ENCODE measurements at regions not wholly inside any gene's neighbourhood (a gene's known extent, or its start where the extent isn't known, plus 50 kb on each side); places are given as distances from the start of the nearest gene placed in this dataset.

- no peak for DNase-seq (ENCODE audit: low read depth in 4 of 6, low spot score in 6 of 6)
- H3K27me3 ChIP-seq (ENCODE audit: control insufficient read depth, insufficient read depth, low read length), result no peaks in the 10 kb centered on the region
- H3K4me1 ChIP-seq (ENCODE audit: control insufficient read depth, insufficient read depth, low read length), result no peaks in the 10 kb centered on the region
- no peak overlapping the region for H3K27ac ChIP-seq (ENCODE audit: low read depth, low read length)
- WGBS (ENCODE audit: insufficient coverage), result no CpG with 5 or more reads among the region's 6 CpGs
- H3K9me3 ChIP-seq (ENCODE audit: control insufficient read depth, insufficient read depth, low read length), result no peaks in the 10 kb centered on the region
- H3K4me3 ChIP-seq (ENCODE audit: low read depth, low read length), result no peak overlapping the region
- H3K36me3 ChIP-seq (ENCODE audit: control insufficient read depth, insufficient read depth, low read length), result no peaks in the 10 kb centered on the region
Observed at GRCh38 chr10:60652628-60653027, 125.7 kb upstream of the CDK1 start.

- Histone ChIP-seq H3K27ac (ENCODE audit: low read depth, low read length) (no peak overlapping the region), H3K9me3 (ENCODE audit: control insufficient read depth, insufficient read depth, low read length) (no peaks in the 10 kb centered on the region), H3K36me3 (ENCODE audit: control insufficient read depth, insufficient read depth, low read length) (no peaks in the 10 kb centered on the region), H3K27me3 (ENCODE audit: control insufficient read depth, insufficient read depth, low read length) (no peaks in the 10 kb centered on the region), H3K4me1 (ENCODE audit: control insufficient read depth, insufficient read depth, low read length) (no peaks in the 10 kb centered on the region), H3K4me3 (ENCODE audit: low read depth, low read length) (no peak overlapping the region)
- DNase-seq (ENCODE audit: low read depth in 4 of 6, low spot score in 6 of 6), result no peak
Observed at GRCh38 chr10:60650378-60650800, 127.9 kb upstream of the CDK1 start.

GRCh38 chr10:60649485-60650377 lies 128.5 kb upstream of the CDK1 start:
- Histone ChIP-seq H3K27ac (ENCODE audit: low read depth, low read length) (no peak overlapping the region), H3K4me3 (ENCODE audit: low read depth, low read length) (no peak overlapping the region), H3K36me3 (ENCODE audit: control insufficient read depth, insufficient read depth, low read length) (no peaks in the 10 kb centered on the region), H3K4me1 (ENCODE audit: control insufficient read depth, insufficient read depth, low read length) (no peaks in the 10 kb centered on the region), H3K27me3 (ENCODE audit: control insufficient read depth, insufficient read depth, low read length) (no peaks in the 10 kb centered on the region), H3K9me3 (ENCODE audit: control insufficient read depth, insufficient read depth, low read length) (no peaks in the 10 kb centered on the region)
- no peak for DNase-seq (ENCODE audit: low read depth in 4 of 6, low spot score in 6 of 6)
- WGBS (ENCODE audit: insufficient coverage), result 50% methylated on average over 2 of the region's 4 CpGs

DNA sequence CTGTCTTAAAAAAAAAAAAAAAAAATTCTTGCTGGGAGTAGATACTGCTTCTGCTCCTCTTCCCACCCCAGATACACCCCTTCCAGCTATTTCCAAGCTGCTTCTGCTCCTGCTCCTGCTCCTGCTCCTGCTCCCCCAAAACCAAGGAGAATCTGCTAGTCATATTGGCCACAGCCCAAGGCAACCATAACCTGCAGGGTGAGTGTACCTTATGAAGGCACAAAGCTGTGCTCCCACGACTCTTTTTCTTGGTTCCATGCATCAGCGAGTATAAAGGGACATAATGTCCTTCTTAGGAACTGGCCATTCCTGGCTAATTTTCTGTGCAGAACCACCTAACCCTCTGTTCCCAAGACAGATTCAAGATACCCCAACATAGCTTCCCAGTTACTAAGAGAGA lies 129.5 kb upstream of the CDK1 start:
- Histone ChIP-seq H3K36me3 (ENCODE audit: control insufficient read depth, insufficient read depth, low read length) (no peaks in the 10 kb centered on the region), H3K4me1 (ENCODE audit: control insufficient read depth, insufficient read depth, low read length) (no peaks in the 10 kb centered on the region), H3K4me3 (ENCODE audit: low read depth, low read length) (no peak overlapping the region), H3K27ac (ENCODE audit: low read depth, low read length) (no peak overlapping the region), H3K9me3 (ENCODE audit: control insufficient read depth, insufficient read depth, low read length) (no peaks in the 10 kb centered on the region), H3K27me3 (ENCODE audit: control insufficient read depth, insufficient read depth, low read length) (no peaks in the 10 kb centered on the region)
- WGBS (ENCODE audit: insufficient coverage), result 86% methylated on average over 2 of the region's 2 CpGs
- DNase-seq (ENCODE audit: low read depth in 4 of 6, low spot score in 6 of 6), result no peak

DNA sequence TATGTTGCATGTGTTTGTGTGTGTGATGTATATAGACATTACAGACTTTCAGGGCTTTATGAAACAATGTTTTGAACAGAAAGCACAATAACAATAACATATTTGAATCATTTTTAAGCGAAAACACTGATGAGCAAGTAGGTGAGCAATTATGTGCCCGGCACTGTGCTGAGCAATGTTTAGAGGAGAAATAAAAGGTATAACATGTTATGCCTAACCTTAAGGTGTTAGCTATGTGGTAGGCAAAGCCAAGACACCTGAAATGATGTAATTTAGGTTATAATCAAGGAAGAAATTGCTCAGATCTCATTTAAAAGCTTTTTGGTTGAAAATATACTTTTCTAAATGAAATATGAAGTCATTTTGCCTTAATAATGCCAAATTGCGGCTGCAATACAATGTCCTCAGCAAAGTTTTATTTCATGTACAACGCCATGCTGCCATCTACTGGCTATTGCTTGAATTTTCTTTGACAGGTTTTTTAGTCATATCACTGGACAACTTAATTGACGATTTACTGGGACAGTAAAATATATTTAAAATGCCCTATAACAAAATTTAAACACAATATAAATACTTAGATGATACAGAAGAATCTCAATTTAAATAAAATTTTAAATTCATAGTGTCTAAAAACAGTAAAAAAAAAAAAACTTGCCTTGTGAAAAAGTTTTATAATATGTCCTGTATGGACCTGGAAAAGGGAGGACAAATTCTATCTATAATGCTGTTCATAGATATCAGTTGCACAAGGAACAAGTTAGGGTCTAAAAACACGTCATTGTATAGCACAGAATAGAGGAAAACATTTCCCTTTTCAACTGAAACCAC lies 131.1 kb upstream of the CDK1 start:
- Histone ChIP-seq H3K27ac (ENCODE audit: low read depth, low read length) (no peak overlapping the region), H3K4me3 (ENCODE audit: low read depth, low read length) (no peak overlapping the region), H3K9me3 (ENCODE audit: control insufficient read depth, insufficient read depth, low read length) (no peaks in the 10 kb centered on the region), H3K27me3 (ENCODE audit: control insufficient read depth, insufficient read depth, low read length) (no peaks in the 10 kb centered on the region), H3K4me1 (ENCODE audit: control insufficient read depth, insufficient read depth, low read length) (no peaks in the 10 kb centered on the region), H3K36me3 (ENCODE audit: control insufficient read depth, insufficient read depth, low read length) (no peaks in the 10 kb centered on the region)
- DNase-seq (ENCODE audit: low read depth in 4 of 6, low spot score in 6 of 6), result peak in 5 of 6 donors; percentile 61 to 94 (median 70)
- no CpG with 5 or more reads among the region's 6 CpGs for WGBS (ENCODE audit: insufficient coverage)

GRCh38 chr10:60645980-60646379 lies 132.3 kb upstream of the CDK1 start:
- Histone ChIP-seq H3K4me3 (ENCODE audit: low read depth, low read length) (no peak overlapping the region), H3K4me1 (ENCODE audit: control insufficient read depth, insufficient read depth, low read length) (no peaks in the 10 kb centered on the region), H3K36me3 (ENCODE audit: control insufficient read depth, insufficient read depth, low read length) (no peaks in the 10 kb centered on the region), H3K9me3 (ENCODE audit: control insufficient read depth, insufficient read depth, low read length) (no peaks in the 10 kb centered on the region), H3K27ac (ENCODE audit: low read depth, low read length) (no peak overlapping the region), H3K27me3 (ENCODE audit: control insufficient read depth, insufficient read depth, low read length) (no peaks in the 10 kb centered on the region)
- 87% methylated on average over 2 of the region's 2 CpGs for WGBS (ENCODE audit: insufficient coverage)
- no peak for DNase-seq (ENCODE audit: low read depth in 4 of 6, low spot score in 6 of 6)

- no peaks in the 10 kb centered on the region for H3K27me3 ChIP-seq (ENCODE audit: control insufficient read depth, insufficient read depth, low read length)
- WGBS (ENCODE audit: insufficient coverage), result no CpG with 5 or more reads among the region's 4 CpGs
- DNase-seq (ENCODE audit: low read depth in 4 of 6, low spot score in 6 of 6), result peak in 1 of 6 donors; percentile 29
Observed at GRCh38 chr10:60644436-60645130, 133.7 kb upstream of the CDK1 start.

DNA sequence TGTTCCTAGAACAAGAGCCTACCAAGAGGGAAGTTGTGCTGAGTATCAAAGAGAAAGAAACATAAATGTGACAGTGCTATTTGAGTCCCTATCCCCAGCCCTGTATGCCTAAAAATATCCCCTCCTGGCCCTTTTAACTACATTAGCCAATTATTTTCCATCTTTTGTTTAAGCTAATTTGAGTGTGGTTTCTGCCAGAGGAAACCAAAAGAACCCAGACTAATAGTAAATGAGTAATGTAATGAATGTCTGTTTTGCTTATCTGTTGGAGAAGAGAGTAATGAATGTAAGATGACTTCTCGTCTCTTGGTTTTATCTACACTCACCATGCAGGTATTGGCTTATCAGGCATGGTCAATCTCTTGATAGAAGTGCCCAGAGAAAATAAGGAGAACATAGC lies 134.4 kb upstream of the CDK1 start:
- no peak for DNase-seq (ENCODE audit: low read depth in 4 of 6, low spot score in 6 of 6)
- Histone ChIP-seq H3K4me1 (ENCODE audit: control insufficient read depth, insufficient read depth, low read length) (no peaks in the 10 kb centered on the region), H3K4me3 (ENCODE audit: low read depth, low read length) (no peak overlapping the region), H3K27ac (ENCODE audit: low read depth, low read length) (no peak overlapping the region), H3K9me3 (ENCODE audit: control insufficient read depth, insufficient read depth, low read length) (no peaks in the 10 kb centered on the region), H3K27me3 (ENCODE audit: control insufficient read depth, insufficient read depth, low read length) (no peaks in the 10 kb centered on the region), H3K36me3 (ENCODE audit: control insufficient read depth, insufficient read depth, low read length) (no peaks in the 10 kb centered on the region)
- WGBS (ENCODE audit: insufficient coverage), result no CpG with 5 or more reads among the region's 1 CpG

More at GRCh38 chr10:60644436-60645130, 133.7 kb upstream of the CDK1 start:
- no peaks in the 10 kb centered on the region for H3K9me3 ChIP-seq (ENCODE audit: control insufficient read depth, insufficient read depth, low read length)
- no peak overlapping the region for H3K4me3 ChIP-seq (ENCODE audit: low read depth, low read length)
- no peak overlapping the region for H3K27ac ChIP-seq (ENCODE audit: low read depth, low read length)
- no peaks in the 10 kb centered on the region for H3K4me1 ChIP-seq (ENCODE audit: control insufficient read depth, insufficient read depth, low read length)
- no peaks in the 10 kb centered on the region for H3K36me3 ChIP-seq (ENCODE audit: control insufficient read depth, insufficient read depth, low read length)

GRCh38 chr10:60629332-60629731 lies 148.9 kb upstream of the CDK1 start:
- DNase-seq (ENCODE audit: low read depth in 4 of 6, low spot score in 6 of 6), result peak in 4 of 6 donors; percentile 57 to 96 (median 72)
- no peaks in the 10 kb centered on the region for H3K27me3 ChIP-seq (ENCODE audit: control insufficient read depth, insufficient read depth, low read length)
- no peaks in the 10 kb centered on the region for H3K9me3 ChIP-seq (ENCODE audit: control insufficient read depth, insufficient read depth, low read length)
- H3K27ac ChIP-seq (ENCODE audit: low read depth, low read length), result no peak overlapping the region
- H3K36me3 ChIP-seq (ENCODE audit: control insufficient read depth, insufficient read depth, low read length), result no peaks in the 10 kb centered on the region
- H3K4me3 ChIP-seq (ENCODE audit: low read depth, low read length), result no peak overlapping the region
- no peaks in the 10 kb centered on the region for H3K4me1 ChIP-seq (ENCODE audit: control insufficient read depth, insufficient read depth, low read length)
- no CpG with 5 or more reads among the region's 1 CpG for WGBS (ENCODE audit: insufficient coverage)

Measured in spinal cord (tissue), 9 donors.